Caco-2 (cell line): ENCODE measurements at regions not wholly inside any gene's neighbourhood (a gene's known extent, or its start where the extent isn't known, plus 50 kb on each side); places are given as distances from the start of the nearest gene placed in this dataset.

Source experiments
- BruUV-seq: library from RNA; stranded (reverse); fragments of 400-500 nt; replicated peaks from 2 replicates; lab custom pipeline; 2021; lab: Mats Ljungman, UMichigan
- CTCF ChIA-PET: fragments of 300-600 bp; sonication (Branson Sonifier 250); formaldehyde crosslinking; loops from one replicate; lab custom pipeline; 2022; ENCODE audit warnings: antibody characterized with exemption; lab: Charles Lee
- POLR2A ChIA-PET: fragments of 300-600 bp; sonication (Branson Sonifier 250); formaldehyde crosslinking; loops from one replicate; lab custom pipeline; 2022; ENCODE audit warnings: antibody characterized with exemption; lab: Charles Lee
- DNase-seq, 2 experiments: peaks; one replicate each; pipeline versions ENCODE4 v3.0.0 to v3.0.0-alpha.2; 2020 to 2022
- H3K27me3 ChIP-seq: replicated peaks from 2 replicates; pipeline ENCODE4 v1.6.0; 2011; ENCODE audit warnings: low read length; ENCODE audit not compliant: control insufficient read depth, insufficient read depth
- H3K36me3 ChIP-seq: 2 replicates; pipeline ENCODE4 v1.5.1; 2011; ENCODE audit warnings: low read length; ENCODE audit not compliant: control insufficient read depth, insufficient read depth
- H3K4me1 ChIP-seq: fragments of 250-450 bp; sonication (Bioruptor Pico); 2 replicates; pipeline ENCODE4 v1.5.1; 2020; ENCODE audit warnings: mild to moderate bottlenecking
- H3K4me3 ChIP-seq: 2 replicates; pipeline ENCODE4 v1.5.1; 2011; ENCODE audit warnings: low read depth, mild to moderate bottlenecking, control low read depth, low read length
- H3K9me3 ChIP-seq: fragments of 250-450 bp; sonication (Bioruptor Pico); 2 replicates; pipeline ENCODE4 v1.5.1; 2020; ENCODE audit warnings: mild to moderate bottlenecking, moderate library complexity
- H3K27ac Mint-ChIP-seq: one replicate; pipeline ENCODE4 v1.8.0; 2022; ENCODE audit warnings: mixed read lengths; ENCODE audit not compliant: unreplicated experiment
- H3K27me3 Mint-ChIP-seq: one replicate; pipeline ENCODE4 v1.8.0; 2022; ENCODE audit warnings: mixed read lengths; ENCODE audit not compliant: insufficient read depth, unreplicated experiment
- H3K36me3 Mint-ChIP-seq: one replicate; pipeline ENCODE4 v1.8.0; 2022; ENCODE audit warnings: mild to moderate bottlenecking, mixed read lengths; ENCODE audit not compliant: insufficient read depth, unreplicated experiment
- H3K4me1 Mint-ChIP-seq: one replicate; pipeline ENCODE4 v1.8.0; 2022; ENCODE audit warnings: low read depth, mixed read lengths; ENCODE audit not compliant: unreplicated experiment
- H3K4me3 Mint-ChIP-seq: one replicate; pipeline ENCODE4 v1.8.0; 2022; ENCODE audit warnings: mild to moderate bottlenecking, moderate library complexity, mixed read lengths; ENCODE audit not compliant: unreplicated experiment
- H3K9me3 Mint-ChIP-seq: one replicate; pipeline ENCODE4 v1.8.0; 2022; ENCODE audit warnings: mixed read lengths; ENCODE audit not compliant: unreplicated experiment
- CTCF ChIP-seq, 2 experiments: fragments of 200-600 bp in 1 of 2; IDR thresholded peaks; 1 replicate in 1 of 2; 2 replicates in 1 of 2; pipeline versions ENCODE4 v1.5.1 to v1.8.0; 2011 to 2022; ENCODE audit warnings: antibody characterized with exemption in 1 of 2, control low read depth in 1 of 2, inconsistent platforms in 1 of 2, low read depth in 1 of 2, low read length in 1 of 2, mild to moderate bottlenecking in 1 of 2, moderate library complexity in 1 of 2; ENCODE audit not compliant: insufficient read depth in 1 of 2, severe bottlenecking in 1 of 2, unreplicated experiment in 1 of 2
- intact Hi-C: fragments of 100-400 bp; cut with micrococcal nuclease; formaldehyde crosslinking; loops from one replicate; pipeline ENCODE4 v1.10.0; 2022; ENCODE audit not compliant: unreplicated experiment

DNA sequence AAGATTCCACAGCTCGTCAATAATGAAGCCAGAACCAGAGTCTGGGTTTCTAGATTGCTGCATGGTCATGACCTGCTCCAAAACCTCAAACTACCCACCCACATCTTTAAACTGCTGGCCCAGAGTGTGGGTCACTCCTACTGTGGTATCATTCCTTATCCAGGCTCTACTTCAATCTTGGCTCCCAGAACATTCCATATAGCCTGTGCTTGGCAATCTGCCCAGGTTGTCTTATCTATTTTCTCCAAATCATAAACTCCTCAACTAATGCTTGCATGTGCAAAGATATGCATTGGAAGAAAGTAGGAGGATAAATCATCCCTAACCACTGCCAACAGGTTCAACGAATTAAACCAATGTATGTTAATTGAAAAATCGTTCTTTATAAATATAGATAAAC lies 169.7 kb downstream of the ANXA2 start:
- H3K27ac Mint-ChIP-seq: no peak overlapping the region
- H3K4me1 Mint-ChIP-seq: no peaks in the 10 kb centered on the region
- H3K36me3 Mint-ChIP-seq: no peaks in the 10 kb centered on the region
- no peaks in the 10 kb centered on the region for H3K9me3 ChIP-seq
- H3K4me1 ChIP-seq: no peaks in the 10 kb centered on the region
- H3K4me3 ChIP-seq: no peak overlapping the region
- peaks cover 35% of the 10 kb centered on the region for H3K27me3 Mint-ChIP-seq
- no peak for TF ChIP-seq CTCF (IDR thresholded peaks at IDR 0.05; ENCODE audit: insufficient read depth in 1 of 2, low read depth in 1 of 2, low read length in 1 of 2, severe bottlenecking in 1 of 2, unreplicated experiment in 1 of 2)
- no peak for DNase-seq
- intact Hi-C loops: no loop called here
- ChIA-PET POLR2A (no interaction called here), CTCF (no interaction called here)
- H3K4me3 Mint-ChIP-seq: no peak overlapping the region
- BruUV-seq: no TSS peak
- no peaks in the 10 kb centered on the region for H3K27me3 ChIP-seq
- H3K9me3 Mint-ChIP-seq: no peaks in the 10 kb centered on the region
- no peaks in the 10 kb centered on the region for H3K36me3 ChIP-seq

DNA sequence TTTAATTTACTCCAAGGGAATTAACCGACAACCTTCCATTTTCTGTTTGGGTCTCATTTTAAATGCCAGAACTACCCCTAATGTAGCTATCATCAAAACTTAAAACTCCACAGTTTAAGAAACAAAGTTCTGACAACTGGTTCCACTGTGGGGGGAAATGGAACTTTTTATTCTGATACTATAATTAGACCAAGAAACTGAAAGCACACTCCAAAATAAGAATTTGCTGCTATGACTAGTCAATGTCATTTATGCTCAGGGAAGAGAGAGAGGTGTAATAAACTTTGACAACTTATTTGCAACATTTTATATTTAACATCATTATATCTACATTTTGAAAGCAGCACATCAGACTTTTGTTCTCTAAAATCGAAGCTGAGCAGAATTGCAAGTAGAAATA lies 169.2 kb downstream of the ANXA2 start:
- no peaks in the 10 kb centered on the region for H3K27me3 ChIP-seq
- BruUV-seq: no TSS peak
- H3K27me3 Mint-ChIP-seq: peaks cover 31% of the 10 kb centered on the region
- no peak overlapping the region for H3K4me3 ChIP-seq
- H3K4me1 Mint-ChIP-seq: no peaks in the 10 kb centered on the region
- no peak overlapping the region for H3K4me3 Mint-ChIP-seq
- no peaks in the 10 kb centered on the region for H3K36me3 Mint-ChIP-seq
- DNase-seq: no peak
- no peaks in the 10 kb centered on the region for H3K36me3 ChIP-seq
- intact Hi-C loops: no loop called here
- no peak for TF ChIP-seq CTCF (IDR thresholded peaks at IDR 0.05; ENCODE audit: insufficient read depth in 1 of 2, low read depth in 1 of 2, low read length in 1 of 2, severe bottlenecking in 1 of 2, unreplicated experiment in 1 of 2)
- H3K9me3 Mint-ChIP-seq: no peaks in the 10 kb centered on the region
- no peak overlapping the region for H3K27ac Mint-ChIP-seq
- no peaks in the 10 kb centered on the region for H3K9me3 ChIP-seq
- no peaks in the 10 kb centered on the region for H3K4me1 ChIP-seq
- ChIA-PET POLR2A (no interaction called here), CTCF (no interaction called here)

- peaks cover 16% of the 10 kb centered on the region for H3K27me3 Mint-ChIP-seq
- no peak for DNase-seq
- Histone ChIP-seq H3K27me3 (no peaks in the 10 kb centered on the region), H3K4me3 (no peak overlapping the region), H3K36me3 (no peaks in the 10 kb centered on the region), H3K9me3 (no peaks in the 10 kb centered on the region), H3K4me1 (no peaks in the 10 kb centered on the region)
- H3K27ac Mint-ChIP-seq: no peak overlapping the region
- POLR2A ChIA-PET: no interaction called here
- no TSS peak for BruUV-seq
- no peaks in the 10 kb centered on the region for H3K36me3 Mint-ChIP-seq
- intact Hi-C loops: no loop called here
- CTCF ChIA-PET: interaction anchor here (0.6 kb wide), 1 partner anchor 118 kb away, joined by 3 read pairs; no protein-coding TSS in a partner anchor
- H3K4me3 Mint-ChIP-seq: no peak overlapping the region
- H3K4me1 Mint-ChIP-seq: no peaks in the 10 kb centered on the region
- no peak for TF ChIP-seq CTCF (IDR thresholded peaks at IDR 0.05; ENCODE audit: insufficient read depth in 1 of 2, low read depth in 1 of 2, low read length in 1 of 2, severe bottlenecking in 1 of 2, unreplicated experiment in 1 of 2)
- peaks cover 9% of the 10 kb centered on the region for H3K9me3 Mint-ChIP-seq
Observed at GRCh38 chr15:60235951-60236710, 161.7 kb downstream of the ANXA2 start.
